HPDE6-E6E7 (cell line): ENCODE measurements at regions not wholly inside any gene's neighbourhood (a gene's known extent, or its start where the extent isn't known, plus 50 kb on each side); places are given as distances from the start of the nearest gene placed in this dataset.
"Not testable (repeated sequence)": the region's sequence is repeated elsewhere in the genome, so short reads cannot be mapped to it uniquely, and the experiment has no call there.

Source experiments
- DNase-seq: peaks from one replicate; pipeline ENCODE4 v3.0.0; 2011; ENCODE audit warnings: missing footprints; ENCODE audit errors: extremely low spot score

GRCh38 chr1:30527511-30528140 is 195.8 kb downstream of the MATN1 start:
- no peak for DNase-seq

GRCh38 chr1:30526652-30527345 is 196.6 kb downstream of the MATN1 start:
- no peak for DNase-seq

GRCh38 chr1:30525971-30526651 is 197.3 kb downstream of the MATN1 start:
- DNase-seq = peak; percentile 74

- no peak for DNase-seq
Measured at GRCh38 chr1:30525631-30525970, 197.8 kb downstream of the MATN1 start.

- no peak for DNase-seq
Measured at GRCh38 chr1:30524840-30525617, 198.4 kb downstream of the MATN1 start.

- DNase-seq = not testable (repeated sequence)
Measured at GRCh38 chr1:30524025-30524555, 199.3 kb downstream of the MATN1 start.

- DNase-seq = peak; percentile 47
Measured at GRCh38 chr1:30523055-30524020, 200.0 kb downstream of the MATN1 start.

GRCh38 chr1:30522031-30523004 is 201.1 kb downstream of the MATN1 start:
- no peak for DNase-seq

- no peak for DNase-seq
Measured at GRCh38 chr1:30521261-30521865, 202.0 kb downstream of the MATN1 start.

GRCh38 chr1:30520476-30520875 is 202.9 kb downstream of the MATN1 start:
- no peak for DNase-seq

GRCh38 chr1:30519201-30519763 is 204.1 kb downstream of the MATN1 start:
- no peak for DNase-seq

GRCh38 chr1:30518696-30519095 is 204.7 kb downstream of the MATN1 start:
- no peak for DNase-seq

GRCh38 chr1:30518186-30518585 is 205.2 kb downstream of the MATN1 start:
- DNase-seq = no peak

- not testable (repeated sequence) for DNase-seq
Measured at GRCh38 chr1:30517666-30518065, 205.7 kb downstream of the MATN1 start.

GRCh38 chr1:30517241-30517640 is 206.1 kb downstream of the MATN1 start:
- DNase-seq = not testable (repeated sequence)

- no peak for DNase-seq
Measured at GRCh38 chr1:30516485-30516858, 206.9 kb downstream of the MATN1 start.

GRCh38 chr1:30515755-30516484 is 207.5 kb downstream of the MATN1 start:
- DNase-seq = no peak

GRCh38 chr1:30514945-30515344 is 208.4 kb downstream of the MATN1 start:
- no peak for DNase-seq
